Kidney (tissue), 13 donors: ENCODE measurements at regions not wholly inside any gene's neighbourhood (a gene's known extent, or its start where the extent isn't known, plus 50 kb on each side); places are given as distances from the start of the nearest gene placed in this dataset.

Experiments used
- DNase-seq, 5 donors: peaks; one replicate each; pipeline ENCODE4 v3.0.0-alpha.2; 2013 to 2020
- FAIRE-seq: peaks from 2 replicates; lab custom pipeline; 2012; peaks lifted over from hg19 to GRCh38; lab: Jason Lieb, UNC
- H3K27ac ChIP-seq, 2 donors: one replicate each; pipeline ENCODE4 v1.7.0; 2013; ENCODE audit warnings: low read depth in 2 of 2, low read length in 2 of 2, inconsistent platforms in 1 of 2
- H3K27me3 ChIP-seq: one replicate; pipeline ENCODE4 v1.7.1; 2013; ENCODE audit warnings: low read length, inconsistent platforms; ENCODE audit not compliant: control insufficient read depth, insufficient read depth
- H3K36me3 ChIP-seq, 3 donors: one replicate each; pipeline versions ENCODE4 v1.7.0 to v1.7.1; 2013; ENCODE audit warnings: low read length in 3 of 3, control low read depth in 1 of 3, inconsistent platforms in 1 of 3; ENCODE audit not compliant: insufficient read depth in 3 of 3, control insufficient read depth in 2 of 3
- H3K4me1 ChIP-seq, 3 donors: one replicate each; pipeline versions ENCODE4 v1.7.0 to v1.7.1; 2013; ENCODE audit warnings: low read length in 3 of 3, inconsistent platforms in 1 of 3, low read depth in 1 of 3; ENCODE audit not compliant: control insufficient read depth in 2 of 3, insufficient read depth in 2 of 3
- H3K4me3 ChIP-seq, 3 donors: one replicate each; pipeline versions ENCODE4 v1.7.0 to v1.8.1; 2013; ENCODE audit warnings: low read length in 3 of 3, control low read depth in 1 of 3, inconsistent platforms in 1 of 3
- H3K9ac ChIP-seq, 3 donors: one replicate each; pipeline versions ENCODE4 v1.7.0 to v1.7.1; 2013; ENCODE audit warnings: low read length in 3 of 3, control low read depth in 1 of 3, inconsistent platforms in 1 of 3
- H3K9me3 ChIP-seq, 3 donors: one replicate each; pipeline versions ENCODE4 v1.7.0 to v1.7.1; 2013; ENCODE audit warnings: low read length in 3 of 3, control low read depth in 1 of 3, inconsistent platforms in 1 of 3; ENCODE audit not compliant: control insufficient read depth in 2 of 3, insufficient read depth in 1 of 3
- CTCF ChIP-seq: IDR thresholded peaks from 3 replicates; pipeline ENCODE4 v1.5.1; 2012; ENCODE audit warnings: mild to moderate bottlenecking, moderate library complexity, borderline replicate concordance; ENCODE audit not compliant: insufficient read depth; ENCODE audit errors: extremely low read depth
- intact Hi-C: fragments of 100-400 bp; cut with DNase I; formaldehyde crosslinking; loops from one replicate; pipeline ENCODE4 v1.11.1; 2022
- donor health status: control.
- donor health status: control.
- donor health status: control.
- donor health status: control.
- donor health status: control.
- donor health status: DM: yes; HTN: yes; CAD: no.
- donor health status: Normal renal cell carcinoma (clear cell type).

GRCh38 chr17:74062234-74062633 lies 141.2 kb upstream of the RPL38 start:
- no peak for TF ChIP-seq CTCF
- intact Hi-C loops, result no loop called here
- Histone ChIP-seq H3K4me3 (no peak overlapping the region), H3K9me3 (no peaks in the 10 kb centered on the region), H3K27me3 (no peaks in the 10 kb centered on the region), H3K9ac (no peak overlapping the region), H3K4me1 (no peaks in the 10 kb centered on the region), H3K27ac (no peak overlapping the region), H3K36me3 (no peaks in the 10 kb centered on the region)
- DNase-seq, result no peak
- no peak for FAIRE-seq

- H3K27me3 ChIP-seq, result no peaks in the 10 kb centered on the region
- DNase-seq, result no peak
- no peaks in the 10 kb centered on the region for H3K4me1 ChIP-seq
- H3K27ac ChIP-seq, result no peak overlapping the region
- TF ChIP-seq CTCF, result no peak
- H3K9me3 ChIP-seq, result no peaks in the 10 kb centered on the region
- H3K4me3 ChIP-seq, result no peak overlapping the region
- no peaks in the 10 kb centered on the region for H3K36me3 ChIP-seq
- no peak for FAIRE-seq
- intact Hi-C loops, result no loop called here
- no peak overlapping the region for H3K9ac ChIP-seq
Measured at GRCh38 chr17:74063439-74063838, 140.0 kb upstream of the RPL38 start.

- no peak for FAIRE-seq
- H3K4me3 ChIP-seq, result no peak overlapping the region
- no peak overlapping the region for H3K9ac ChIP-seq
Measured at GRCh38 chr17:74070374-74070773, 133.1 kb upstream of the RPL38 start.

More at GRCh38 chr17:74070374-74070773, 133.1 kb upstream of the RPL38 start:
- Histone ChIP-seq H3K36me3 (no peaks in the 10 kb centered on the region), H3K9me3 (peaks cover 0 to 12% (median 5%) of the 10 kb centered on the region in 3 donors), H3K27ac (no peak overlapping the region), H3K4me1 (no peaks in the 10 kb centered on the region), H3K27me3 (no peaks in the 10 kb centered on the region)
- no peak for TF ChIP-seq CTCF
- intact Hi-C loops, result no loop called here
- no peak for DNase-seq
